Ishikawa (cell line): ENCODE measurements at regions not wholly inside any gene's neighbourhood (a gene's known extent, or its start where the extent isn't known, plus 50 kb on each side); places are given as distances from the start of the nearest gene placed in this dataset.

Source experiments
- CEBPB ChIP-seq: IDR thresholded peaks from 2 replicates; pipeline ENCODE4 v1.6.1; 2012
- CREB1 ChIP-seq: IDR thresholded peaks from 2 replicates; pipeline ENCODE4 v1.6.1; 2012; ENCODE audit warnings: low read depth
- EGR1 ChIP-seq: IDR thresholded peaks from 2 replicates; pipeline ENCODE4 v1.6.1; 2012
- EP300 ChIP-seq: IDR thresholded peaks from 2 replicates; pipeline ENCODE4 v1.6.1; 2012; ENCODE audit warnings: borderline replicate concordance
- FOXM1 ChIP-seq: IDR thresholded peaks from 2 replicates; pipeline ENCODE4 v1.6.1; 2012; ENCODE audit warnings: low read depth, borderline replicate concordance
- NFIC ChIP-seq: IDR thresholded peaks from 2 replicates; pipeline ENCODE4 v1.6.1; 2012
- RAD21 ChIP-seq: IDR thresholded peaks from 2 replicates; pipeline ENCODE4 v1.6.1; 2012; ENCODE audit warnings: low read depth
- TAF1 ChIP-seq: IDR thresholded peaks from 2 replicates; pipeline ENCODE4 v1.6.1; 2012; ENCODE audit warnings: low read depth, mild to moderate bottlenecking
- TCF12 ChIP-seq: IDR thresholded peaks from 2 replicates; pipeline ENCODE4 v1.6.1; 2012; ENCODE audit warnings: low read depth
- TEAD4 ChIP-seq: IDR thresholded peaks from 2 replicates; pipeline ENCODE4 v1.6.1; 2012
- YY1 ChIP-seq: IDR thresholded peaks from 2 replicates; pipeline ENCODE4 v1.6.1; 2012; ENCODE audit warnings: low read depth
- ZBTB7A ChIP-seq: IDR thresholded peaks from 2 replicates; pipeline ENCODE4 v1.6.1; 2012; ENCODE audit warnings: low read depth
- TF ChIP-seq, protein P1 (sequence below): IDR thresholded peaks from 2 replicates; pipeline ENCODE4 v1.6.1; 2012
- TF ChIP-seq, protein P2 (sequence below): IDR thresholded peaks from 2 replicates; pipeline ENCODE4 v1.6.1; 2012; ENCODE audit warnings: low read depth, mild to moderate bottlenecking
- TF ChIP-seq, protein P3 (sequence below): IDR thresholded peaks from 2 replicates; pipeline ENCODE4 v1.6.1; 2012

GRCh38 chr22:26992556-26992955 lies 335.2 kb downstream of the MIAT start:
- TF ChIP-seq, protein P1, sequence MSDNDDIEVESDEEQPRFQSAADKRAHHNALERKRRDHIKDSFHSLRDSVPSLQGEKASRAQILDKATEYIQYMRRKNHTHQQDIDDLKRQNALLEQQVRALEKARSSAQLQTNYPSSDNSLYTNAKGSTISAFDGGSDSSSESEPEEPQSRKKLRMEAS, result no peak
- no peak for TF ChIP-seq ZBTB7A

DNA sequence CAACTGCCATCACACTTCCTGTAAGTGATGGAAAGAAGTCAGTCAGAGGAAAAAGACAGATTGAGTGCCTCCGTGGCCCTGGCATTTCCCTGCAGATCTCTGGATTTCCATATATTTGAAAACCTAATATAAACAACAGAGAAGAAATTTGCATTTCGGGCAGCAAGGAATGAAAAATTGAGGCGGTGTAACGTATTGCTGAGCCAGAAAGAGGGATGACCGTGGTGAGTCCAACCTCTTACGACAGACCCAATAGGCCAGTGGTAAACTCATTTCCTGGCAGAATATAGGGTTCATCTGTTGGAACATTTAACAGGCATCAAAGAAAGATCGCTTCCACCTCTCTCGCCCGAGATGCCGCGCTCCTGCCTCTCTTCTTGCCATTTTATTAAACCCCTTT lies 336.5 kb downstream of the MIAT start:
- TF ChIP-seq RAD21, result no peak
- no peak for TF ChIP-seq TCF12
- no peak for TF ChIP-seq ZBTB7A
- TF ChIP-seq YY1, result no peak
- TF ChIP-seq, protein P1, result no peak
- TF ChIP-seq, protein P2, sequence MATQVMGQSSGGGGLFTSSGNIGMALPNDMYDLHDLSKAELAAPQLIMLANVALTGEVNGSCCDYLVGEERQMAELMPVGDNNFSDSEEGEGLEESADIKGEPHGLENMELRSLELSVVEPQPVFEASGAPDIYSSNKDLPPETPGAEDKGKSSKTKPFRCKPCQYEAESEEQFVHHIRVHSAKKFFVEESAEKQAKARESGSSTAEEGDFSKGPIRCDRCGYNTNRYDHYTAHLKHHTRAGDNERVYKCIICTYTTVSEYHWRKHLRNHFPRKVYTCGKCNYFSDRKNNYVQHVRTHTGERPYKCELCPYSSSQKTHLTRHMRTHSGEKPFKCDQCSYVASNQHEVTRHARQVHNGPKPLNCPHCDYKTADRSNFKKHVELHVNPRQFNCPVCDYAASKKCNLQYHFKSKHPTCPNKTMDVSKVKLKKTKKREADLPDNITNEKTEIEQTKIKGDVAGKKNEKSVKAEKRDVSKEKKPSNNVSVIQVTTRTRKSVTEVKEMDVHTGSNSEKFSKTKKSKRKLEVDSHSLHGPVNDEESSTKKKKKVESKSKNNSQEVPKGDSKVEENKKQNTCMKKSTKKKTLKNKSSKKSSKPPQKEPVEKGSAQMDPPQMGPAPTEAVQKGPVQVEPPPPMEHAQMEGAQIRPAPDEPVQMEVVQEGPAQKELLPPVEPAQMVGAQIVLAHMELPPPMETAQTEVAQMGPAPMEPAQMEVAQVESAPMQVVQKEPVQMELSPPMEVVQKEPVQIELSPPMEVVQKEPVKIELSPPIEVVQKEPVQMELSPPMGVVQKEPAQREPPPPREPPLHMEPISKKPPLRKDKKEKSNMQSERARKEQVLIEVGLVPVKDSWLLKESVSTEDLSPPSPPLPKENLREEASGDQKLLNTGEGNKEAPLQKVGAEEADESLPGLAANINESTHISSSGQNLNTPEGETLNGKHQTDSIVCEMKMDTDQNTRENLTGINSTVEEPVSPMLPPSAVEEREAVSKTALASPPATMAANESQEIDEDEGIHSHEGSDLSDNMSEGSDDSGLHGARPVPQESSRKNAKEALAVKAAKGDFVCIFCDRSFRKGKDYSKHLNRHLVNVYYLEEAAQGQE, result no peak
- TF ChIP-seq EP300, result no peak
- TF ChIP-seq FOXM1, result no peak
- TF ChIP-seq, protein P3, sequence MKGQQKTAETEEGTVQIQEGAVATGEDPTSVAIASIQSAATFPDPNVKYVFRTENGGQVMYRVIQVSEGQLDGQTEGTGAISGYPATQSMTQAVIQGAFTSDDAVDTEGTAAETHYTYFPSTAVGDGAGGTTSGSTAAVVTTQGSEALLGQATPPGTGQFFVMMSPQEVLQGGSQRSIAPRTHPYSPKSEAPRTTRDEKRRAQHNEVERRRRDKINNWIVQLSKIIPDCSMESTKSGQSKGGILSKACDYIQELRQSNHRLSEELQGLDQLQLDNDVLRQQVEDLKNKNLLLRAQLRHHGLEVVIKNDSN, result no peak
- TF ChIP-seq EGR1, result no peak
- TF ChIP-seq NFIC, result no peak
- no peak for TF ChIP-seq CEBPB

GRCh38 chr22:26994801-26995200 lies 337.4 kb downstream of the MIAT start:
- no peak for TF ChIP-seq TCF12
- TF ChIP-seq RAD21, result no peak
- no peak for TF ChIP-seq YY1
- no peak for TF ChIP-seq CEBPB
- TF ChIP-seq ZBTB7A, result no peak
- no peak for TF ChIP-seq TAF1
- no peak for TF ChIP-seq EGR1
- no peak for TF ChIP-seq CREB1
- no peak for TF ChIP-seq FOXM1
- TF ChIP-seq NFIC, result no peak
- no peak for TF ChIP-seq TEAD4
- no peak for TF ChIP-seq EP300

- TF ChIP-seq YY1, result no peak
- TF ChIP-seq, protein P3, result no peak
- TF ChIP-seq TAF1, result no peak
- no peak for TF ChIP-seq EGR1
- no peak for TF ChIP-seq CEBPB
- no peak for TF ChIP-seq TEAD4
Measured at GRCh38 chr22:26995235-26995634, 337.8 kb downstream of the MIAT start.

- TF ChIP-seq TEAD4 (no peak), YY1 (no peak), FOXM1 (no peak), TAF1 (no peak), TCF12 (no peak), EP300 (no peak), RAD21 (no peak), NFIC (no peak), EGR1 (no peak), ZBTB7A (no peak), CEBPB (no peak), CREB1 (no peak)
- TF ChIP-seq, protein P2, result no peak
- TF ChIP-seq, protein P3, result no peak
- TF ChIP-seq, protein P1, result no peak
Measured at GRCh38 chr22:26996154-26996553, 338.8 kb downstream of the MIAT start.

DNA sequence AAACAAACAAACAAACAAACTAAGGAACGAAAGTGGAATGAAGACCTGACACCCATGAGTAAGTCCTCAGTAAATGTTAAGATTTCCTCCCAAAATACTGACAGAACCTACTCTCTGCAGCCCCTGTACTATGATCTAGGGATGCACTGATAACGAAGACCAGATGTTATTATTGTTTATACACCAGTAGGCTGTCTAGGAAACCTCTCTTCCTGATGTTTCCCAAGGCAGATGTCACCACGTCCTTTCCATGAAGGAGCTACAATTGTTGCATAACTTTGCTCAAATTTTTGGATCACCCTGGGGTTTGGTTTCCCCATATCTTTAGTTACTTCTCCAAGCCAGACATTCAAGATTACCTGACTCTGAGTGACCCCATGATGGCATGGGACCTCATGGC lies 340.7 kb downstream of the MIAT start:
- TF ChIP-seq EGR1 (no peak), TAF1 (no peak), NFIC (no peak), FOXM1 (no peak), TCF12 (no peak)
